ENCODE measurements at regions not wholly inside any gene's neighbourhood (a gene's known extent, or its start where the extent isn't known, plus 50 kb on each side); places are given as distances from the start of the nearest gene placed in this dataset.

DNA sequence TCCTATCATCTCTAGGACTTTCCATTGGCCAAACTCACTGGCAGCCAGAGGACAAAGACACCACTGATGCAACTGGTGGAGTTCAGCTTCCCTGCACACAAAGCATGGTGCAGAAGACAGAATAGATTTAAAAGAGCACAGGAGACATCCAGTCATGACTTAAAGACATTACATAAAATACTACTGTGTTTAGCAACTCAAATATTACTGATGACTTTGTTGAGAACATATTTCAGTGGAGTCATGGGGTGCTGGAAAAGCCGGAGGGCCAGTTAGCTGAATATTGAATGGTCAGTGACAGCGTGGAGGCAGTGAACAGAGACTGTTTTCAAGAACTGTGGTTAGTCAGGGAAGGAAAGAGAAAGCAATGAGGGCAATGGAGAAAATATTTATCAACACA, 296.3 kb upstream of the NRP1 start:
- H3K4me1 Mint-ChIP-seq, result peaks cover 8% of the 10 kb centered on the region
- TF ChIP-seq, protein P1, sequence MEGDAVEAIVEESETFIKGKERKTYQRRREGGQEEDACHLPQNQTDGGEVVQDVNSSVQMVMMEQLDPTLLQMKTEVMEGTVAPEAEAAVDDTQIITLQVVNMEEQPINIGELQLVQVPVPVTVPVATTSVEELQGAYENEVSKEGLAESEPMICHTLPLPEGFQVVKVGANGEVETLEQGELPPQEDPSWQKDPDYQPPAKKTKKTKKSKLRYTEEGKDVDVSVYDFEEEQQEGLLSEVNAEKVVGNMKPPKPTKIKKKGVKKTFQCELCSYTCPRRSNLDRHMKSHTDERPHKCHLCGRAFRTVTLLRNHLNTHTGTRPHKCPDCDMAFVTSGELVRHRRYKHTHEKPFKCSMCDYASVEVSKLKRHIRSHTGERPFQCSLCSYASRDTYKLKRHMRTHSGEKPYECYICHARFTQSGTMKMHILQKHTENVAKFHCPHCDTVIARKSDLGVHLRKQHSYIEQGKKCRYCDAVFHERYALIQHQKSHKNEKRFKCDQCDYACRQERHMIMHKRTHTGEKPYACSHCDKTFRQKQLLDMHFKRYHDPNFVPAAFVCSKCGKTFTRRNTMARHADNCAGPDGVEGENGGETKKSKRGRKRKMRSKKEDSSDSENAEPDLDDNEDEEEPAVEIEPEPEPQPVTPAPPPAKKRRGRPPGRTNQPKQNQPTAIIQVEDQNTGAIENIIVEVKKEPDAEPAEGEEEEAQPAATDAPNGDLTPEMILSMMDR (IDR thresholded peaks at IDR 0.05; ENCODE audit: unreplicated experiment in 3 of 3), result no peak
- no peak overlapping the region for H3K4me3 Mint-ChIP-seq
- H3K27me3 Mint-ChIP-seq (ENCODE audit: low read depth), result peaks cover 6% of the 10 kb centered on the region
- H3K36me3 Mint-ChIP-seq (ENCODE audit: low read depth), result no peaks in the 10 kb centered on the region
- H3K9me3 Mint-ChIP-seq, result no peaks in the 10 kb centered on the region
- no peak overlapping the region for H3K27ac Mint-ChIP-seq

GRCh38 chr10:33627611-33628010, 293.1 kb upstream of the NRP1 start:
- peaks cover 16% of the 10 kb centered on the region for H3K27me3 Mint-ChIP-seq (ENCODE audit: low read depth)
- no peak overlapping the region for H3K4me3 Mint-ChIP-seq
- no peak overlapping the region for H3K27ac Mint-ChIP-seq
- no peaks in the 10 kb centered on the region for H3K9me3 Mint-ChIP-seq
- TF ChIP-seq, protein P1 (IDR thresholded peaks at IDR 0.05; ENCODE audit: unreplicated experiment in 3 of 3), result no peak
- peaks cover 8% of the 10 kb centered on the region for H3K4me1 Mint-ChIP-seq
- no peaks in the 10 kb centered on the region for H3K36me3 Mint-ChIP-seq (ENCODE audit: low read depth)

DNA sequence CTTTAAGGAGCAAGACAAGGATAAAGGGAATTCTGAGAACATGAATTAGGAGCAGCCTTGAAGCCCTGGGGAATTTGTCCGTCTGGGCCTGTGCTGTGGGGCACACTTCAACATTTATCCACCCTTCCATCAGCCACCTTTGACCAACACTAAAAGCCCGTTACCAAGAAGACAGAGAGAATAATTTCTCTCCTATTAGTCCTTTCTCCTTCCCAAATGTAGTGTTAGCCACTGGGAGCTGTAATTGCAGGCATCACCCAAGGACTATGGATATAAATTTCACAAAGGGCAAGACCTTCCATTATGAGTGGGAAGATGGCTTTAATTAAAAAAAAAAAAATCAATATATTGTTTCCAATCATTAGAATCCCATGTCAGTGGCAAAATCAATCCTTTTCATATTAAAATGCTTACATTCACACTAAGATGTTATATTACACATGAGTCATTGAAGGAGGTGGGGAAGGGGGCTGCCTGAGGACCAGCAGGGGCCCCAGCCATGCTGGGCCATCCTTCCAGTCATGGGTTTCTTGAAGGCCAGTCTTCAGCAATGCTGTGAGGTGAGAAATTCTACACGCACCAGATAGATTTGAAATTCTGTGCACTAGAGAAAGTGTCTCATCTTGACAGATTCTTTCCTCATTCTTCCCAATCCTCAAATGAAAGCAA, 292.5 kb upstream of the NRP1 start:
- H3K27me3 Mint-ChIP-seq (ENCODE audit: low read depth), result peaks cover 16% of the 10 kb centered on the region
- H3K9me3 Mint-ChIP-seq, result no peaks in the 10 kb centered on the region
- TF ChIP-seq, protein P1 (IDR thresholded peaks at IDR 0.05; ENCODE audit: unreplicated experiment in 3 of 3), result no peak
- no peak overlapping the region for H3K27ac Mint-ChIP-seq
- H3K4me1 Mint-ChIP-seq, result peaks cover 1% of the 10 kb centered on the region
- no peak overlapping the region for H3K4me3 Mint-ChIP-seq
- no peaks in the 10 kb centered on the region for H3K36me3 Mint-ChIP-seq (ENCODE audit: low read depth)

DNA sequence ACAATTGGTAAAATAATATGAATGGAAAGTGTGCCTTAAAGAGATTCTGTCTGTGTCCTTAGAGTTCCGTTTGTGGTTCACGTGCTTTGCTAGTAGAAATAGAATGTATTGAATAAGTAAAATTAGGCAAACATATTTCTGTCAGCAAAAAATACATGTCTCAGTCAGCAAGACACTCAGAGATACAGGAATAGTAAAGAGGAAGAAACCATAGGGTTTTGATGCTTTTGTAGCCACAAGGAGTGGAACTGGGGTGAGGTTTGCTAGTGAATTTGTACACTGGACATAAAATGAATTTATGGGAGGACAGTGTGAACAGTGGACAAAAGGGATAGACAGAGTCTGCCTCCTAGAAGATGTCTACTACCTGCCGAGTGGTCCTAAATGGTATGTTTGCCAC, 289.2 kb upstream of the NRP1 start:
- Mint-ChIP-seq H3K4me3 (no peak overlapping the region), H3K27ac (no peak overlapping the region)

DNA sequence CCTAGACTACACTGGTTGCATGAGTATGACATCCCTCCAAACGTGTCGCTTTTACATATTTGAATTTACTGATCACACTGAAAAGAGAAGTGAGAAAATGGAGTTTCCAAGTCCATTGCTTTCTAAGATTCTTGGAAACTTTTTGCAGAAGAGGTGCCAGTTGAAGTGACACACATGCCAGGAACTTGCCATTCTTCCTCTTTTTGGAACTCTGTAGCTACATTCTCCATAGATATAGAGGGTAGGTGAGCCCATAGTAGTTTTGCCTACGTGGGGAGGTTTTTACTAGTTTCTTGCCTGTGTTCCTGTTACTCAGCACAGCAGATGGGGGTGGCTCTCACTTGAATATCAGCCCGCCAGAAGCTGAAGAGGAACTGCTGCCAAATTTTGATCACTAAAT, 286.6 kb upstream of the NRP1 start:
- H3K9me3 Mint-ChIP-seq, result peaks cover 3% of the 10 kb centered on the region
- no peaks in the 10 kb centered on the region for H3K36me3 Mint-ChIP-seq (ENCODE audit: low read depth)
- TF ChIP-seq, protein P1 (IDR thresholded peaks at IDR 0.05; ENCODE audit: unreplicated experiment in 3 of 3), result no peak

More for the DNA sequence above, 289.2 kb upstream of the NRP1 start:
- TF ChIP-seq, protein P1 (IDR thresholded peaks at IDR 0.05; ENCODE audit: unreplicated experiment in 3 of 3), result no peak
- Mint-ChIP-seq H3K9me3 (peaks cover 3% of the 10 kb centered on the region), H3K36me3 (ENCODE audit: low read depth) (no peaks in the 10 kb centered on the region), H3K4me1 (peaks cover 5% of the 10 kb centered on the region), H3K27me3 (ENCODE audit: low read depth) (peaks cover 16% of the 10 kb centered on the region)

GRCh38 chr10:33618196-33618595, 283.7 kb upstream of the NRP1 start:
- TF ChIP-seq, protein P1 (IDR thresholded peaks at IDR 0.05; ENCODE audit: unreplicated experiment in 3 of 3), result no peak
- H3K4me3 Mint-ChIP-seq, result no peak overlapping the region
- H3K27me3 Mint-ChIP-seq (ENCODE audit: low read depth), result peaks cover 1% of the 10 kb centered on the region

More for the DNA sequence above, 286.6 kb upstream of the NRP1 start:
- Mint-ChIP-seq H3K4me1 (peaks cover 15% of the 10 kb centered on the region), H3K27me3 (ENCODE audit: low read depth) (peaks cover 10% of the 10 kb centered on the region), H3K4me3 (no peak overlapping the region), H3K27ac (no peak overlapping the region)

More at GRCh38 chr10:33618196-33618595, 283.7 kb upstream of the NRP1 start:
- H3K27ac Mint-ChIP-seq, result no peak overlapping the region
- peaks cover 6% of the 10 kb centered on the region for H3K9me3 Mint-ChIP-seq
- peaks cover 15% of the 10 kb centered on the region for H3K4me1 Mint-ChIP-seq
- H3K36me3 Mint-ChIP-seq (ENCODE audit: low read depth), result no peaks in the 10 kb centered on the region

Measured in nephron (organoid).